DOHH2 (cell line): ENCODE measurements at regions not wholly inside any gene's neighbourhood (a gene's known extent, or its start where the extent isn't known, plus 50 kb on each side); places are given as distances from the start of the nearest gene placed in this dataset.
"Not testable (repeated sequence)": the region's sequence is repeated elsewhere in the genome, so short reads cannot be mapped to it uniquely, and the experiment has no call there.

ENCODE experiments used
- H3F3A ChIP-seq: fragments of 200-600 bp; sonication (generic), shearing (Covaris generic); 2 replicates; pipeline ENCODE4 v1.6.0; 2016; ENCODE audit warnings: antibody characterized with exemption, mild to moderate bottlenecking; ENCODE audit not compliant: control insufficient read depth, insufficient read depth
- H3K27ac ChIP-seq: fragments of 200-600 bp; sonication (generic); 2 replicates; pipeline ENCODE4 v1.5.1; 2014; ENCODE audit warnings: low read depth, mild to moderate bottlenecking, low read length, moderate library complexity
- H3K27me3 ChIP-seq: fragments of 200-600 bp; sonication (generic); 2 replicates; pipeline ENCODE4 v1.6.1; 2014; ENCODE audit warnings: mild to moderate bottlenecking, low read length, mixed read lengths; ENCODE audit not compliant: control insufficient read depth
- H3K36me3 ChIP-seq: fragments of 200-600 bp; sonication (generic); 2 replicates; pipeline ENCODE4 v1.6.1; 2014; ENCODE audit warnings: mild to moderate bottlenecking, low read length, moderate library complexity, mixed read lengths; ENCODE audit not compliant: control insufficient read depth
- H3K4me1 ChIP-seq: fragments of 200-600 bp; sonication (generic); 2 replicates; pipeline ENCODE4 v1.6.1; 2014; ENCODE audit warnings: mild to moderate bottlenecking, low read length, mixed read lengths; ENCODE audit not compliant: control insufficient read depth
- H3K4me2 ChIP-seq: fragments of 200-600 bp; sonication (generic); 2 replicates; pipeline ENCODE4 v1.6.0; 2014; ENCODE audit warnings: mild to moderate bottlenecking, low read length, moderate library complexity
- H3K4me3 ChIP-seq: fragments of 200-600 bp; sonication (generic); 2 replicates; pipeline ENCODE4 v1.5.1; 2014; ENCODE audit warnings: mild to moderate bottlenecking, low read length, mixed read lengths
- H3K79me2 ChIP-seq: fragments of 200-600 bp; sonication (generic); 2 replicates; pipeline ENCODE4 v1.6.1; 2014; ENCODE audit warnings: mild to moderate bottlenecking, low read length, mixed read lengths; ENCODE audit not compliant: control insufficient read depth
- H3K9me2 ChIP-seq: fragments of 200-600 bp; sonication (generic); replicated peaks from 2 replicates; pipeline ENCODE4 v1.6.1; 2014; ENCODE audit warnings: mild to moderate bottlenecking, low read length, mixed read lengths; ENCODE audit not compliant: control insufficient read depth
- H3K9me3 ChIP-seq: fragments of 200-600 bp; sonication (generic); 2 replicates; pipeline ENCODE4 v1.6.1; 2014; ENCODE audit warnings: antibody characterized with exemption, low read length, mixed read lengths; ENCODE audit not compliant: control insufficient read depth, insufficient read depth
- H4K20me1 ChIP-seq: fragments of 200-600 bp; sonication (generic); 2 replicates; pipeline ENCODE4 v1.6.0; 2014; ENCODE audit warnings: low read depth, mild to moderate bottlenecking, antibody characterized with exemption, low read length, moderate library complexity; ENCODE audit not compliant: control insufficient read depth, insufficient read depth
- CTCF ChIP-seq: fragments of 200-600 bp; sonication (generic); IDR thresholded peaks from one replicate; pipeline ENCODE4 v1.5.1; 2014; ENCODE audit warnings: antibody characterized with exemption, mild to moderate bottlenecking, low read depth, low read length; ENCODE audit not compliant: poor library complexity, severe bottlenecking

GRCh38 chr17:20633268-20634059 lies 53.9 kb downstream of the CDRT15L2 start:
- H3K79me2 ChIP-seq, H3K4me2 ChIP-seq, H4K20me1 ChIP-seq, H3K9me2 ChIP-seq, H3K36me3 ChIP-seq, H3K9me3 ChIP-seq, H3K4me1 ChIP-seq, H3K4me3 ChIP-seq, H3F3A ChIP-seq, H3K27me3 ChIP-seq, H3K27ac ChIP-seq: not testable (repeated sequence)

DNA sequence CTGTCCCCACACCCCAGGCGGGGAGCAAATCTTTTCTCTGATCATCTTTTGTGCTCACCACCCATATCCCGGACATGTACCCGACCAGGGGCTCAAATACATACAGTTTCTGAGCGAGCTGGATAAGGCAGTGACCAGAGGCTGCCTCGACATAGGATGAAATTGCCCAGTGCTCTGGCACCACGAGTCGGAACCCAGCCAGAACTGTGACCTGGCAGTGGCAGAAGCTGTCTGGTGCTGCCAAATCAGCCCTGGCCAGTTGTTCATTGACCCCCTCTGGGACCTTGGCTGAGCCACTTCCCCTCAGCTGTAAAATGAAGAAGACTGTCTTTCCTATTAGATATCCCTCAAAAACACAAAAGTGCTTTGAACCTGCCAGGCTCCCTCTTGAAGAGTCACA lies 60.6 kb downstream of the CDRT15L2 start:
- H3K4me3 ChIP-seq, H3K79me2 ChIP-seq, H3K9me3 ChIP-seq, H3K27me3 ChIP-seq, H3K4me2 ChIP-seq, H3K36me3 ChIP-seq, H3K27ac ChIP-seq, H3F3A ChIP-seq, H3K4me1 ChIP-seq, H3K9me2 ChIP-seq, H4K20me1 ChIP-seq: not testable (repeated sequence)

- not testable (repeated sequence) for H3K9me2 ChIP-seq, H3K79me2 ChIP-seq, H4K20me1 ChIP-seq, H3K27ac ChIP-seq, H3F3A ChIP-seq, H3K27me3 ChIP-seq, H3K4me3 ChIP-seq, H3K4me1 ChIP-seq, H3K36me3 ChIP-seq, H3K9me3 ChIP-seq, H3K4me2 ChIP-seq
- peak; percentile 41 for TF ChIP-seq CTCF
Measured at GRCh38 chr17:20646661-20647272, 67.2 kb downstream of the CDRT15L2 start.

GRCh38 chr17:20649097-20649767 lies 69.7 kb downstream of the CDRT15L2 start:
- H3K36me3 ChIP-seq, H3K27me3 ChIP-seq, H3K27ac ChIP-seq, H3K4me2 ChIP-seq, H3K4me1 ChIP-seq, H3F3A ChIP-seq, H3K9me3 ChIP-seq, H3K4me3 ChIP-seq, H4K20me1 ChIP-seq, H3K79me2 ChIP-seq, H3K9me2 ChIP-seq: not testable (repeated sequence)

GRCh38 chr17:20651022-20651421 lies 71.5 kb downstream of the CDRT15L2 start:
- not testable (repeated sequence) for H3K4me3 ChIP-seq, H4K20me1 ChIP-seq

DNA sequence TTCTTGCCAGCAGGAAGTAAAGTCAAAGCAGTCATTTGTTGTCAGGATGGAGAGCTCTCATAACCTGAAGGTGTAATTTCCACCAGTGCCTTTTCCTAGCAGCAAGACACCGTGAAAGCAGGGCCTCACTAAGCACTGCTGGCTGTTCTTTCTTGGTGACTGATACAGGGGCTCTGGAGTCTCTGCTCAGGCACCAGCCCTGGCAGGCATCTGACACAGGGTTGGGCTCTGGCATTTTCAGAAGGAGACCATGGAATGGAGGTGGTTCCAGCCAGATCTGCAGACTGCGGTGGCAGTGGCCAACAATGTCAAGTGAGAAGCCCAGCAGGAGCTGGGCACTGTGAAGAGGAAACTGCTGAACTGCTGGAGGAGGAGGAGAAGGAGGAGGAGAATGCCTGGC lies 72.2 kb downstream of the CDRT15L2 start:
- not testable (repeated sequence) for H3K79me2 ChIP-seq, H4K20me1 ChIP-seq, H3K4me1 ChIP-seq, H3K36me3 ChIP-seq, H3K27ac ChIP-seq, H3F3A ChIP-seq, H3K27me3 ChIP-seq, H3K4me3 ChIP-seq, H3K9me3 ChIP-seq, H3K4me2 ChIP-seq, H3K9me2 ChIP-seq

More at GRCh38 chr17:20651022-20651421, 71.5 kb downstream of the CDRT15L2 start:
- not testable (repeated sequence) for H3K27ac ChIP-seq, H3K9me2 ChIP-seq, H3K4me1 ChIP-seq, H3F3A ChIP-seq, H3K9me3 ChIP-seq, H3K79me2 ChIP-seq, H3K27me3 ChIP-seq, H3K36me3 ChIP-seq, H3K4me2 ChIP-seq

GRCh38 chr17:20653391-20653790 lies 73.9 kb downstream of the CDRT15L2 start:
- not testable (repeated sequence) for H4K20me1 ChIP-seq, H3K27ac ChIP-seq, H3K4me2 ChIP-seq, H3K27me3 ChIP-seq, H3K36me3 ChIP-seq, H3K9me3 ChIP-seq, H3K9me2 ChIP-seq, H3F3A ChIP-seq, H3K79me2 ChIP-seq, H3K4me1 ChIP-seq, H3K4me3 ChIP-seq
